GM23338 (cell line): ENCODE measurements at regions not wholly inside any gene's neighbourhood (a gene's known extent, or its start where the extent isn't known, plus 50 kb on each side); places are given as distances from the start of the nearest gene placed in this dataset.

Source experiments
- CREB1 ChIP-seq: fragments of 250-450 bp; sonication (Bioruptor Pico); IDR thresholded peaks from 2 replicates; pipeline ENCODE4 v1.5.0; 2020; ENCODE audit warnings: low read depth, mild to moderate bottlenecking, moderate library complexity
- CTCF ChIP-seq, 2 experiments: fragments of 200-600 bp in 1 of 2; sonication (generic) in 1 of 2; conservative IDR thresholded peaks; 2 replicates each; pipeline versions ENCODE4 v1.5.1 to v1.6.1; 2016 to 2017; ENCODE audit warnings: antibody characterized with exemption in 2 of 2, low read depth in 2 of 2, mild to moderate bottlenecking in 2 of 2, moderate library complexity in 1 of 2
- ETS1 ChIP-seq: IDR thresholded peaks from 2 replicates; pipeline ENCODE4 v1.6.1; 2016; ENCODE audit warnings: antibody characterized with exemption
- EZH2 ChIP-seq: fragments of 200-600 bp; sonication (generic); IDR thresholded peaks from one replicate; pipeline ENCODE4 v1.8.0; 2017; ENCODE audit warnings: antibody characterized with exemption, mild to moderate bottlenecking, low read depth; ENCODE audit not compliant: unreplicated experiment
- EZH2phosphoT487 ChIP-seq: fragments of 200-600 bp; sonication (generic); IDR thresholded peaks from one replicate; pipeline ENCODE4 v1.8.1; 2018; ENCODE audit warnings: antibody characterized with exemption; ENCODE audit not compliant: unreplicated experiment
- POLR2AphosphoS5 ChIP-seq: IDR thresholded peaks from 2 replicates; pipeline ENCODE4 v1.6.1; 2016; ENCODE audit warnings: antibody characterized with exemption, low read depth
- STAT1 ChIP-seq: IDR thresholded peaks from one replicate; pipeline ENCODE4 v1.6.1; 2016; ENCODE audit warnings: antibody characterized with exemption; ENCODE audit not compliant: unreplicated experiment
- ZNF114 ChIP-seq: fragments of 250-450 bp; sonication (Bioruptor Pico); IDR thresholded peaks from 2 replicates; pipeline ENCODE4 v1.5.0; 2020; ENCODE audit warnings: mild to moderate bottlenecking, moderate library complexity
- TF ChIP-seq, protein P1 (sequence below): IDR thresholded peaks from one replicate; pipeline ENCODE4 v1.6.1; 2018; ENCODE audit warnings: antibody characterized with exemption; ENCODE audit not compliant: unreplicated experiment

- TF ChIP-seq, protein P1, sequence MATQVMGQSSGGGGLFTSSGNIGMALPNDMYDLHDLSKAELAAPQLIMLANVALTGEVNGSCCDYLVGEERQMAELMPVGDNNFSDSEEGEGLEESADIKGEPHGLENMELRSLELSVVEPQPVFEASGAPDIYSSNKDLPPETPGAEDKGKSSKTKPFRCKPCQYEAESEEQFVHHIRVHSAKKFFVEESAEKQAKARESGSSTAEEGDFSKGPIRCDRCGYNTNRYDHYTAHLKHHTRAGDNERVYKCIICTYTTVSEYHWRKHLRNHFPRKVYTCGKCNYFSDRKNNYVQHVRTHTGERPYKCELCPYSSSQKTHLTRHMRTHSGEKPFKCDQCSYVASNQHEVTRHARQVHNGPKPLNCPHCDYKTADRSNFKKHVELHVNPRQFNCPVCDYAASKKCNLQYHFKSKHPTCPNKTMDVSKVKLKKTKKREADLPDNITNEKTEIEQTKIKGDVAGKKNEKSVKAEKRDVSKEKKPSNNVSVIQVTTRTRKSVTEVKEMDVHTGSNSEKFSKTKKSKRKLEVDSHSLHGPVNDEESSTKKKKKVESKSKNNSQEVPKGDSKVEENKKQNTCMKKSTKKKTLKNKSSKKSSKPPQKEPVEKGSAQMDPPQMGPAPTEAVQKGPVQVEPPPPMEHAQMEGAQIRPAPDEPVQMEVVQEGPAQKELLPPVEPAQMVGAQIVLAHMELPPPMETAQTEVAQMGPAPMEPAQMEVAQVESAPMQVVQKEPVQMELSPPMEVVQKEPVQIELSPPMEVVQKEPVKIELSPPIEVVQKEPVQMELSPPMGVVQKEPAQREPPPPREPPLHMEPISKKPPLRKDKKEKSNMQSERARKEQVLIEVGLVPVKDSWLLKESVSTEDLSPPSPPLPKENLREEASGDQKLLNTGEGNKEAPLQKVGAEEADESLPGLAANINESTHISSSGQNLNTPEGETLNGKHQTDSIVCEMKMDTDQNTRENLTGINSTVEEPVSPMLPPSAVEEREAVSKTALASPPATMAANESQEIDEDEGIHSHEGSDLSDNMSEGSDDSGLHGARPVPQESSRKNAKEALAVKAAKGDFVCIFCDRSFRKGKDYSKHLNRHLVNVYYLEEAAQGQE: no peak
- no peak for TF ChIP-seq POLR2AphosphoS5
- TF ChIP-seq EZH2phosphoT487: no peak
- no peak for TF ChIP-seq CTCF (conservative IDR thresholded peaks at IDR 0.05; ENCODE audit: low read depth in 2 of 2)
- TF ChIP-seq EZH2: no peak
- no peak for TF ChIP-seq ETS1
- TF ChIP-seq STAT1: no peak
- TF ChIP-seq CREB1 (CRISPR knock-in tag): no peak
- TF ChIP-seq ZNF114 (CRISPR knock-in tag): no peak
These were observed 117.0 kb upstream of the RPH3A start for GRCh38 chr12:112674539-112674938.
